ENCODE measurements at regions not wholly inside any gene's neighbourhood (a gene's known extent, or its start where the extent isn't known, plus 50 kb on each side); places are given as distances from the start of the nearest gene placed in this dataset.
"Not testable (repeated sequence)": the region's sequence is repeated elsewhere in the genome, so short reads cannot be mapped to it uniquely, and the experiment has no call there.

DNA sequence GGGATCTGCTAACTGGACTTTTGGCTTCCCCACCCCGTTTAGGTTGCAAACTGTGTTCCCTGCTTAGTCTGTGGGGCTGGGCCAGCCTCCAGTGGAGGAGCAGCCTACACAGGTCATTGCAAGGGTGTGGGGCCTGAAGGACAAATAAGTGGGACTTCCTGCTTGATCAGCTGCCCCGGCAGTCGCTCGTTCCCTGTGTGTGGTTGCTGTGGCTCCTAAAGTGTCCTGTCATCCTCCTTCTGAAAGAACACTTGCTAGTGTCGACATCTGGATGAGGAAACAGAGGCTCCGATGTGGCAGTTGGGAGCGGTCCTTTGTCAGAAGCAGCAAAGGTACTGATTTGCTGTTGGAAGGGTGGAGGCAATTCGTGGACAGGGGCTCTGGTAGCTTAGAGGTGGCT lies 88.9 kb upstream of the TBCA start:
- H3K27me3 ChIP-seq, result no peaks in the 10 kb centered on the region
- no peaks in the 10 kb centered on the region for H3K4me1 ChIP-seq
- H3K4me3 ChIP-seq, result no peak overlapping the region
- TF ChIP-seq, protein P1, sequence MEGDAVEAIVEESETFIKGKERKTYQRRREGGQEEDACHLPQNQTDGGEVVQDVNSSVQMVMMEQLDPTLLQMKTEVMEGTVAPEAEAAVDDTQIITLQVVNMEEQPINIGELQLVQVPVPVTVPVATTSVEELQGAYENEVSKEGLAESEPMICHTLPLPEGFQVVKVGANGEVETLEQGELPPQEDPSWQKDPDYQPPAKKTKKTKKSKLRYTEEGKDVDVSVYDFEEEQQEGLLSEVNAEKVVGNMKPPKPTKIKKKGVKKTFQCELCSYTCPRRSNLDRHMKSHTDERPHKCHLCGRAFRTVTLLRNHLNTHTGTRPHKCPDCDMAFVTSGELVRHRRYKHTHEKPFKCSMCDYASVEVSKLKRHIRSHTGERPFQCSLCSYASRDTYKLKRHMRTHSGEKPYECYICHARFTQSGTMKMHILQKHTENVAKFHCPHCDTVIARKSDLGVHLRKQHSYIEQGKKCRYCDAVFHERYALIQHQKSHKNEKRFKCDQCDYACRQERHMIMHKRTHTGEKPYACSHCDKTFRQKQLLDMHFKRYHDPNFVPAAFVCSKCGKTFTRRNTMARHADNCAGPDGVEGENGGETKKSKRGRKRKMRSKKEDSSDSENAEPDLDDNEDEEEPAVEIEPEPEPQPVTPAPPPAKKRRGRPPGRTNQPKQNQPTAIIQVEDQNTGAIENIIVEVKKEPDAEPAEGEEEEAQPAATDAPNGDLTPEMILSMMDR (IDR thresholded peaks at IDR 0.05), result no peak
- DNase-seq (ENCODE audit: low spot score), result no peak
- H3K9me3 ChIP-seq, result no peaks in the 10 kb centered on the region
- no peak overlapping the region for H3K27ac ChIP-seq
- no peaks in the 10 kb centered on the region for H3K36me3 ChIP-seq

DNA sequence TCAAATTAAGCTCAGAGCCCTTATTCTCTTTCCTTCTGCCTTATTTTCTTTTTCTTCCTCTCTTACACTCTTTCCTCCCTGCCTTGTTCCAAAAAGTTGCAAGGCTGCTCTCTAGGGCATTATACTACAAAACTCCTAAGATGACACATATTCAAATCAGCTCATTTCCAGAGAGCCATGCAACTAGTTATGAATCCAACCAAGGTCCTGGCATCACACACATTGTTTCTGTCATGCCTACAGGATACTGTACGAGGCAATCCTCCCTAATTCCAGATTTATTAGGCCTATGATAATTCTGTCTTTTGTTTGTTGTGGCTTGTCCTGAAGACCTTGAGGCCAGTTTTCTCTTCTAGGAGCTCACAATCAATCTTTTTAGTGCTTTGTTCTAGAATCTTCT lies 87.0 kb upstream of the TBCA start:
- TF ChIP-seq, protein P1 (IDR thresholded peaks at IDR 0.05), result no peak
- no peaks in the 10 kb centered on the region for H3K36me3 ChIP-seq
- no peaks in the 10 kb centered on the region for H3K27me3 ChIP-seq
- no peak overlapping the region for H3K27ac ChIP-seq
- H3K4me1 ChIP-seq, result no peaks in the 10 kb centered on the region
- H3K9me3 ChIP-seq, result no peaks in the 10 kb centered on the region
- DNase-seq (ENCODE audit: low spot score), result no peak
- no peak overlapping the region for H3K4me3 ChIP-seq

DNA sequence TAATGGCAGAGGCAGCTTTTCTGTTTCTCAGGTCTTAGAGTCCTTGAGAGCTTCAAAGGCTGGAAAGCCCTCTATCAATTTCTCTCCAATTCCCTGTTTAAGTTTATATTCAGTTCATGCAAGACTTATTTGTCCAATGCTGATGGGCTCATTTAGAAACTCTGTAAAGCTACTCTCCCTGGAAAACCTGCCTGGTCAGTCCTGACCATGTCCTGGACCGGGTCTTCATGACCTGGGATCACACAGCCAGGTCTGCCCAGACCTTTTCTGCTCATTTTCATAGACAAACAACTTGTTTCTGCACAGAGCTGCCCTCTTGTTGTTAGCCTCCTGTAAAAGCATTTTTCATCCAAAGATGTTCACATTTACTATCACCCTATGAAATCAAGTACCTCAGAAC lies 85.4 kb upstream of the TBCA start:
- DNase-seq (ENCODE audit: low spot score), result no peak
- H3K36me3 ChIP-seq, result no peaks in the 10 kb centered on the region
- H3K4me3 ChIP-seq, result no peak overlapping the region
- no peaks in the 10 kb centered on the region for H3K4me1 ChIP-seq
- TF ChIP-seq, protein P1 (IDR thresholded peaks at IDR 0.05), result no peak
- no peak overlapping the region for H3K27ac ChIP-seq
- H3K27me3 ChIP-seq, result no peaks in the 10 kb centered on the region
- H3K9me3 ChIP-seq, result no peaks in the 10 kb centered on the region

DNA sequence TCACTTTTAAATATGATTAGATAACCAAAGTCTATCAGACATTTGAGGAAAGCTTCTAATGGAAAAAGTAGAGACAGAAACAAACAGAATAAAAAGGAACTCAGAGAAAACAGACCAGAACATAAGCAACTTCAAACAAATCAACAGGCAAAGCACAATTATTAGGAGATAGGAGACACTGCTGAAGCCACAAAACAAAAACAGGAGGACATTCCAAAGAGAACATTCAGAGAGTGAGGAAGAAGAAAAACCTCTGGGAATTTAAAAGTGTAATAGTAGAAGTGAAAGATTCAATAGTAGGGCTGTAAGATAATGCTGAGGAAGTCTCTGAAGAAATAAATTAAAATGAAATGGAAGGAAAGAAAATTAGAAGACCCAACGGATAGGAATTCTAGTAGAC lies 83.2 kb upstream of the TBCA start:
- H3K9me3 ChIP-seq, result no peaks in the 10 kb centered on the region
- no peak overlapping the region for H3K27ac ChIP-seq
- no peak overlapping the region for H3K4me3 ChIP-seq
- H3K4me1 ChIP-seq, result no peaks in the 10 kb centered on the region
- H3K36me3 ChIP-seq, result no peaks in the 10 kb centered on the region
- TF ChIP-seq, protein P1 (IDR thresholded peaks at IDR 0.05), result no peak
- H3K27me3 ChIP-seq, result no peaks in the 10 kb centered on the region
- DNase-seq (ENCODE audit: low spot score), result no peak

DNA sequence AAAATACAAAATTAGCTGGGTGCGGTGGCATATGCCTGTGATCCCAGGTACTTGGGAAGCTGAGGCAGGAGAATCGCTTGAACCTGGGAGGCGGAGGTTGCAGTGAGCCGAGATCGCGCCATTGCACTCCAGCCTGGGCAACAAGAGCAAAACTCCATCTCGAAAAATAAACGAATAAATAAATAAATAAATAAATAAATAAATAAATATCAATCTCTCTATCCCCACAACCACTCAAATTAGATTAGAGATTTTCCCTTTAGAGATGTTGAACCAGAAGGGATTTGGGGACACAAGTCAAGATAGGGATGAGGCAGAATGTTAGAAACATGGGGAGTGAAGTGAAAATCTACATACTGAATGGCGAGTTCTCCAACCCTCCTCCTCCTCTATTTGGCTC lies 82.5 kb upstream of the TBCA start:
- not testable (repeated sequence) for DNase-seq (ENCODE audit: low spot score); H3K27me3 ChIP-seq; H3K9me3 ChIP-seq; H3K4me1 ChIP-seq; H3K27ac ChIP-seq; H3K4me3 ChIP-seq; H3K36me3 ChIP-seq

DNA sequence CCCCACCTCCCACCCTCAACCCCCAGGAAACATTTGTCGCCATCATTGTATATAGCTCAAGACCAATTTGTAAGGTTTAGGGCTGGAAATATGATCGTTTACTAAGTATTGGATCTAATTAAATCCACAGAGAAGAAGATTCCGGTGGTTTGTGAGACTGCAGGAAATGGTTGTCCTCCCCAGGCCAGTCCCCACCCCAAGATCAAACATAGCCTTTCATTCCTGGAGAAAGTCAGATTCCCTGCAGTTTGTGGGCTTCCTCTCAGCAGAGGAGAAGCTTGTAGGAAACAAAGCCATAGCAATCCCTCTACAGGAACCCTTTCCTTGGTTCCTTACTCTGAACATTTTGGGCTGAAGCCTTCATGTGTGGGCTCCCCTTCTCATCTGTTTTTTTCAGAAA lies 79.2 kb upstream of the TBCA start:
- H3K27me3 ChIP-seq, result no peaks in the 10 kb centered on the region
- no peaks in the 10 kb centered on the region for H3K36me3 ChIP-seq
- DNase-seq (ENCODE audit: low spot score), result no peak
- no peaks in the 10 kb centered on the region for H3K9me3 ChIP-seq
- H3K27ac ChIP-seq, result no peak overlapping the region
- H3K4me1 ChIP-seq, result peaks cover 0 to 6% of the 10 kb centered on the region in 2 donors
- TF ChIP-seq, protein P1 (IDR thresholded peaks at IDR 0.05), result no peak
- no peak overlapping the region for H3K4me3 ChIP-seq

All from right atrium auricular region (tissue), 2 donors.